Mesenchymal stem cell (in vitro differentiated cells and primary cell): ENCODE measurements at regions not wholly inside any gene's neighbourhood (a gene's known extent, or its start where the extent isn't known, plus 50 kb on each side); places are given as distances from the start of the nearest gene placed in this dataset.
"Not testable (repeated sequence)": the region's sequence is repeated elsewhere in the genome, so short reads cannot be mapped to it uniquely, and the experiment has no call there.

Experiments
- DNase-seq: peaks from one replicate; pipeline ENCODE4 v3.0.0-alpha.2; 2013
- H2AFZ ChIP-seq: one replicate; pipeline ENCODE4 v1.6.1; 2013; ENCODE audit warnings: low read depth, mild to moderate bottlenecking, control low read depth, inconsistent platforms, low read length, moderate library complexity
- H2AK5ac ChIP-seq: 2 replicates; pipeline ENCODE4 v1.6.1; 2013; ENCODE audit warnings: low read length, moderate library complexity, mild to moderate bottlenecking, inconsistent platforms; ENCODE audit not compliant: severe bottlenecking
- H2BK120ac ChIP-seq: one replicate; pipeline ENCODE4 v1.6.1; 2013; ENCODE audit warnings: low read depth, mild to moderate bottlenecking, inconsistent platforms, low read length, moderate library complexity
- H2BK12ac ChIP-seq, 2 experiments: one replicate each; pipeline ENCODE4 v1.6.1; 2013; ENCODE audit warnings: inconsistent platforms in 2 of 2, low read length in 2 of 2, mild to moderate bottlenecking in 2 of 2, moderate library complexity in 2 of 2, control low read depth in 1 of 2
- H2BK15ac ChIP-seq: one replicate; pipeline ENCODE4 v1.6.1; 2013; ENCODE audit warnings: mild to moderate bottlenecking, low read depth, inconsistent platforms; ENCODE audit not compliant: poor library complexity, severe bottlenecking
- H2BK5ac ChIP-seq: 2 replicates; pipeline ENCODE4 v1.6.1; 2013; ENCODE audit warnings: low read depth, mild to moderate bottlenecking, low read length, control low read depth, inconsistent platforms; ENCODE audit not compliant: poor library complexity, severe bottlenecking
- H3K14ac ChIP-seq, 2 experiments: one replicate each; pipeline ENCODE4 v1.6.1; 2013; ENCODE audit warnings: inconsistent platforms in 2 of 2, low read length in 2 of 2, control low read depth in 1 of 2, mild to moderate bottlenecking in 1 of 2, moderate library complexity in 1 of 2
- H3K18ac ChIP-seq, 2 experiments: one replicate each; pipeline ENCODE4 v1.6.1; 2013; ENCODE audit warnings: inconsistent platforms in 2 of 2, low read length in 2 of 2, control low read depth in 1 of 2, low read depth in 1 of 2, mild to moderate bottlenecking in 1 of 2
- H3K23ac ChIP-seq, 2 experiments: one replicate each; pipeline ENCODE4 v1.6.1; 2013; ENCODE audit warnings: inconsistent platforms in 2 of 2, low read length in 2 of 2, mild to moderate bottlenecking in 2 of 2, moderate library complexity in 2 of 2, control low read depth in 1 of 2
- H3K27ac ChIP-seq: 2 replicates; pipeline ENCODE4 v1.5.1; 2013; ENCODE audit warnings: mild to moderate bottlenecking, moderate library complexity, low read length, control low read depth, inconsistent platforms; ENCODE audit not compliant: poor library complexity, severe bottlenecking
- H3K27me3 ChIP-seq, 2 experiments: 2 replicates each; pipeline versions ENCODE4 v1.6.1 to v1.7.0; 2013; ENCODE audit warnings: low read length in 2 of 2, mild to moderate bottlenecking in 2 of 2, moderate library complexity in 2 of 2, control low read depth in 1 of 2, inconsistent platforms in 1 of 2; ENCODE audit not compliant: control insufficient read depth in 1 of 2, insufficient read depth in 1 of 2
- H3K36me3 ChIP-seq, 2 experiments: 2 replicates each; pipeline versions ENCODE4 v1.6.1 to v1.7.0; 2013; ENCODE audit warnings: low read length in 2 of 2, control low read depth in 1 of 2, inconsistent platforms in 1 of 2, low read depth in 1 of 2, mild to moderate bottlenecking in 1 of 2; ENCODE audit not compliant: insufficient read depth in 2 of 2, control insufficient read depth in 1 of 2
- H3K4ac ChIP-seq, 2 experiments: one replicate each; pipeline ENCODE4 v1.6.1; 2013; ENCODE audit warnings: inconsistent platforms in 2 of 2, low read length in 2 of 2, mild to moderate bottlenecking in 2 of 2, moderate library complexity in 2 of 2, control low read depth in 1 of 2, low read depth in 1 of 2
- H3K4me1 ChIP-seq: 2 replicates; pipeline ENCODE4 v1.6.1; 2013; ENCODE audit warnings: low read depth, low read length, control low read depth; ENCODE audit not compliant: control insufficient read depth, insufficient read depth
- H3K4me2 ChIP-seq: 2 replicates; pipeline ENCODE4 v1.6.1; 2013; ENCODE audit warnings: low read length, mild to moderate bottlenecking, inconsistent platforms; ENCODE audit not compliant: poor library complexity, severe bottlenecking
- H3K4me3 ChIP-seq, 2 experiments: 2 replicates each; pipeline versions ENCODE4 v1.5.1 to v1.7.0; 2013; ENCODE audit warnings: low read length in 2 of 2, mild to moderate bottlenecking in 2 of 2, control low read depth in 1 of 2, low read depth in 1 of 2; ENCODE audit not compliant: insufficient read depth in 1 of 2
- H3K79me1 ChIP-seq: replicated peaks from 2 replicates; pipeline ENCODE4 v1.6.1; 2013; ENCODE audit warnings: mild to moderate bottlenecking, control low read depth, low read length, inconsistent platforms; ENCODE audit not compliant: poor library complexity, severe bottlenecking
- H3K9ac ChIP-seq: 2 replicates; pipeline ENCODE4 v1.7.0; 2013; ENCODE audit warnings: mild to moderate bottlenecking, low read length, moderate library complexity
- H3K9me3 ChIP-seq: 2 replicates; pipeline ENCODE4 v1.7.0; 2013; ENCODE audit warnings: mild to moderate bottlenecking, low read length; ENCODE audit not compliant: control insufficient read depth
- H4K8ac ChIP-seq: one replicate; pipeline ENCODE4 v1.6.1; 2013; ENCODE audit warnings: inconsistent platforms, mild to moderate bottlenecking, low read length, moderate library complexity
- H4K91ac ChIP-seq: one replicate; pipeline ENCODE4 v1.6.1; 2013; ENCODE audit warnings: mild to moderate bottlenecking, low read length, inconsistent platforms
- WGBS: methylation state at CpG from one replicate; pipeline ENCODE4 v1.1.7; 2013; ENCODE audit warnings: mixed read lengths; 5-methylcytosine and 5-hydroxymethylcytosine counted together

- Histone ChIP-seq H3K18ac (no peak overlapping the region), H2BK120ac (no peak overlapping the region), H3K4me2 (no peak overlapping the region), H3K9ac (no peak overlapping the region), H2AK5ac (no peak overlapping the region), H2BK12ac (no peak overlapping the region), H2BK15ac (no peak overlapping the region), H3K23ac (no peak overlapping the region), H2AFZ (no peak overlapping the region), H3K4me3 (no peak overlapping the region), H4K8ac (no peak overlapping the region), H3K36me3 (no peaks in the 10 kb centered on the region), H2BK5ac (no peak overlapping the region), H3K79me1 (no peaks in the 10 kb centered on the region), H4K91ac (no peak overlapping the region), H3K9me3 (no peaks in the 10 kb centered on the region), H3K4me1 (no peaks in the 10 kb centered on the region), H3K27me3 (no peaks in the 10 kb centered on the region), H3K4ac (no peak overlapping the region), H3K27ac (no peak overlapping the region), H3K14ac (no peak overlapping the region)
- DNase-seq: no peak
- WGBS: no CpG with 5 or more reads among the region's 5 CpGs
Observed at GRCh38 chr5:53298841-53299240, 181.6 kb upstream of the FST start.

- H3K9ac ChIP-seq: peak overlapping the region; percentile 69
- no peak overlapping the region for H3K4me2 ChIP-seq
- no peak overlapping the region for H3K27ac ChIP-seq
- no peak overlapping the region for H3K14ac ChIP-seq
- H2BK12ac ChIP-seq: no peak overlapping the region
- no peak overlapping the region for H2BK15ac ChIP-seq
- H3K23ac ChIP-seq: no peak overlapping the region
- no peak overlapping the region for H3K4me3 ChIP-seq
- H2BK120ac ChIP-seq: no peak overlapping the region
- DNase-seq: peak; percentile 50
- no peak overlapping the region for H2BK5ac ChIP-seq
- no peaks in the 10 kb centered on the region for H3K79me1 ChIP-seq
- H4K8ac ChIP-seq: no peak overlapping the region
- H3K18ac ChIP-seq: no peak overlapping the region
- 55% methylated on average over 1 of the region's 1 CpG for WGBS
- H3K27me3 ChIP-seq: no peaks in the 10 kb centered on the region
- no peak overlapping the region for H2AK5ac ChIP-seq
- H3K9me3 ChIP-seq: no peaks in the 10 kb centered on the region
- no peaks in the 10 kb centered on the region for H3K36me3 ChIP-seq
- no peak overlapping the region for H3K4ac ChIP-seq
- H3K4me1 ChIP-seq: no peaks in the 10 kb centered on the region
- H2AFZ ChIP-seq: no peak overlapping the region
- no peak overlapping the region for H4K91ac ChIP-seq
Observed at GRCh38 chr5:53302529-53302928, 177.9 kb upstream of the FST start.

GRCh38 chr5:53303105-53303504 lies 177.3 kb upstream of the FST start:
- WGBS: 30% methylated on average over 1 of the region's 1 CpG
- H3K27me3 ChIP-seq: no peaks in the 10 kb centered on the region

GRCh38 chr5:53305316-53305715 lies 175.1 kb upstream of the FST start:
- H4K8ac ChIP-seq, H2BK12ac ChIP-seq, H3K23ac ChIP-seq, H3K4ac ChIP-seq, H3K36me3 ChIP-seq, H3K4me2 ChIP-seq, H2BK15ac ChIP-seq, H3K9me3 ChIP-seq, H3K18ac ChIP-seq, H3K27me3 ChIP-seq, H3K4me1 ChIP-seq, H3K4me3 ChIP-seq, H2BK120ac ChIP-seq, H2AFZ ChIP-seq, H3K27ac ChIP-seq, H4K91ac ChIP-seq, DNase-seq, H3K79me1 ChIP-seq, H3K9ac ChIP-seq, H2BK5ac ChIP-seq, H3K14ac ChIP-seq, H2AK5ac ChIP-seq: not testable (repeated sequence)
- WGBS: no CpG with 5 or more reads among the region's 1 CpG

More at GRCh38 chr5:53303105-53303504, 177.3 kb upstream of the FST start:
- Histone ChIP-seq H2BK120ac (no peak overlapping the region), H3K9me3 (peaks cover 4% of the 10 kb centered on the region), H4K91ac (no peak overlapping the region), H3K36me3 (no peaks in the 10 kb centered on the region), H3K4me1 (no peaks in the 10 kb centered on the region), H2AK5ac (no peak overlapping the region), H2AFZ (no peak overlapping the region), H3K18ac (no peak overlapping the region), H3K4me3 (no peak overlapping the region), H3K4ac (no peak overlapping the region), H3K27ac (no peak overlapping the region), H3K4me2 (no peak overlapping the region), H3K23ac (no peak overlapping the region), H3K9ac (peak overlapping the region; percentile 69), H2BK15ac (no peak overlapping the region), H2BK5ac (no peak overlapping the region), H3K79me1 (no peaks in the 10 kb centered on the region), H2BK12ac (no peak overlapping the region), H4K8ac (no peak overlapping the region), H3K14ac (no peak overlapping the region)
- peak; percentile 44 for DNase-seq
